ENCODE measurements at regions not wholly inside any gene's neighbourhood (a gene's known extent, or its start where the extent isn't known, plus 50 kb on each side); places are given as distances from the start of the nearest gene placed in this dataset.

DNA sequence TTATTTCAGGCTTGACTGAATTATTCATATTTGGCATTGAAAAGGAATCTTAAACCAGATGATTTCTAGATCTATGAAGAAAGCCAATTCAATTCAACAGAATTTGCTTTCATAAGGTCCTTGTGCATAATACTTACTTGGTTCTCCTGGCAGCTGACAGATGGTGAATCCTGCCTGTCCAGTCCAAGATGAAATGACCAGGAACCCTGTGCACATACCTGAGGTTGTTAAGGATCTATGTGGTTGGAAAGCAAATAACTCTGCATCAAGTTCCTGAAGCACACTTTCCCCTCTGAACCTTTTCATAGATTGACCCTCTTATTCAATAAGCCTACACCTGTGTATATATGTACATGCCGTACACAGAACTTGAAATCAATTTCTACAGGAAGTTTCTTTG lies 562.7 kb downstream of the PPARGC1A start:
- Histone ChIP-seq H3K9me3 (no peaks in the 10 kb centered on the region), H3K4me1 (no peaks in the 10 kb centered on the region), H3K27me3 (no peaks in the 10 kb centered on the region), H3K4me3 (no peak overlapping the region), H3K27ac (no peak overlapping the region), H3K36me3 (no peaks in the 10 kb centered on the region)
- TF ChIP-seq, protein P1, sequence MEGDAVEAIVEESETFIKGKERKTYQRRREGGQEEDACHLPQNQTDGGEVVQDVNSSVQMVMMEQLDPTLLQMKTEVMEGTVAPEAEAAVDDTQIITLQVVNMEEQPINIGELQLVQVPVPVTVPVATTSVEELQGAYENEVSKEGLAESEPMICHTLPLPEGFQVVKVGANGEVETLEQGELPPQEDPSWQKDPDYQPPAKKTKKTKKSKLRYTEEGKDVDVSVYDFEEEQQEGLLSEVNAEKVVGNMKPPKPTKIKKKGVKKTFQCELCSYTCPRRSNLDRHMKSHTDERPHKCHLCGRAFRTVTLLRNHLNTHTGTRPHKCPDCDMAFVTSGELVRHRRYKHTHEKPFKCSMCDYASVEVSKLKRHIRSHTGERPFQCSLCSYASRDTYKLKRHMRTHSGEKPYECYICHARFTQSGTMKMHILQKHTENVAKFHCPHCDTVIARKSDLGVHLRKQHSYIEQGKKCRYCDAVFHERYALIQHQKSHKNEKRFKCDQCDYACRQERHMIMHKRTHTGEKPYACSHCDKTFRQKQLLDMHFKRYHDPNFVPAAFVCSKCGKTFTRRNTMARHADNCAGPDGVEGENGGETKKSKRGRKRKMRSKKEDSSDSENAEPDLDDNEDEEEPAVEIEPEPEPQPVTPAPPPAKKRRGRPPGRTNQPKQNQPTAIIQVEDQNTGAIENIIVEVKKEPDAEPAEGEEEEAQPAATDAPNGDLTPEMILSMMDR (IDR thresholded peaks at IDR 0.05) = no peak
- WGBS, 2 donors = 56 to 78% methylated on average over 1 of the region's 1 CpG
- DNase-seq (no peak), ATAC-seq (no peak), FAIRE-seq (no peak)
- intact Hi-C loops (cut with DNase I) = no loop called here

DNA sequence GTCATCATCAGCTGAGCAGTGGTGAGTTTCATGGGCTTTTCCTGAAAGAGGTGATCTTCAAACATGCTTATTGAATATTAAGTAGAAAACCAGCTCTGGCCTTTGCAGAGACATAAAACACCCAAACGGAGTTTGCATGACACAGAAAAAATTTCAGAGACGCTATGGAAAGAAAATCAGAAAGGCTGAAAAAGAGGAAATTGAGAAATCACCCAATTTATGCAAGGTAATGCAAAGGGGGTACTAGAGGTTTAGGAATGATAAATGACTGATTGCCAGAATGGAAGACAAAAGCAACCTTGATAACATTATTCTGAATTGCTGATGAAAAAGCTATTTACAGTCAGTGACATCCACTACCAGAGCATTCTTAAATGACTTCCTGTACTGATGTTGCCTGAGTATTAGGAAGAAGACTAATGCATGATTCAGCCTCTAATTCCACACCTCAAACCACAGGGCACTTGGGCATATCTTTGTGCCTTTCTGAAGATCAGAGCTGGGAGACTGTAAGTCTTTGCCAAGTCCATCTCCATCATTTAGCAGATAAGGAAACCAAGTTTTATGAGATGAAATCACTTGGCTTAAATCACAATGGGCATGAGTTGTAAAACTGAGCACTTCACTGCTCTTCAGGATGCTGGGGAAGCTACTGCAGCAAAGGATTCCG lies 565.7 kb downstream of the PPARGC1A start:
- Histone ChIP-seq H3K27me3 (no peaks in the 10 kb centered on the region), H3K27ac (no peak overlapping the region), H3K4me3 (no peak overlapping the region), H3K9me3 (no peaks in the 10 kb centered on the region), H3K36me3 (no peaks in the 10 kb centered on the region), H3K4me1 (no peaks in the 10 kb centered on the region)
- TF ChIP-seq, protein P1 (IDR thresholded peaks at IDR 0.05) = no peak
- intact Hi-C loops (cut with DNase I) = no loop called here
- no peak for FAIRE-seq
- no peak for DNase-seq
- no peak for ATAC-seq
- 35 to 55% methylated on average over 3 of the region's 3 CpGs for WGBS, 2 donors

DNA sequence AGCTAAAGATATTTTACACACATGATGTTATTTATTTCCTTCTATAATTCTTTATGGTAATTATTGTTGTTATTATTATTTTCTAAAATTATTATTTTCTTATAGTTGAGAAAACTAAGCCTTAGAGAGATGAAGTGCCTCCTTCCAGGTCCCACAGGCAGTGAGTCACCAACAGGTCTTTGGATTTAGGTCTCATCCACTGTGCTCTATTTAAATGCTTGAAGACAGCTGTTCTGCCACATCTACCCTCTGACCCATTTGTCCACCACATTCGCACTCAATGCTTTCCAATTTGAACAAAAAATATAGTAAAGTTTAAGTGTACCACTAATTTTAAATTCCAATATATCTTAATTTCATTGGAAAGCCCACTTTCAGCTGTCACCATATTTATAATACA lies 566.4 kb downstream of the PPARGC1A start:
- TF ChIP-seq, protein P1 (IDR thresholded peaks at IDR 0.05) = no peak
- 82 to 87% methylated on average over 1 of the region's 1 CpG for WGBS, 2 donors
- Histone ChIP-seq H3K27me3 (no peaks in the 10 kb centered on the region), H3K36me3 (no peaks in the 10 kb centered on the region), H3K9me3 (no peaks in the 10 kb centered on the region), H3K27ac (no peak overlapping the region), H3K4me1 (no peaks in the 10 kb centered on the region), H3K4me3 (no peak overlapping the region)
- DNase-seq (no peak), ATAC-seq (no peak), FAIRE-seq (no peak)
- intact Hi-C loops (cut with DNase I) = no loop called here

DNA sequence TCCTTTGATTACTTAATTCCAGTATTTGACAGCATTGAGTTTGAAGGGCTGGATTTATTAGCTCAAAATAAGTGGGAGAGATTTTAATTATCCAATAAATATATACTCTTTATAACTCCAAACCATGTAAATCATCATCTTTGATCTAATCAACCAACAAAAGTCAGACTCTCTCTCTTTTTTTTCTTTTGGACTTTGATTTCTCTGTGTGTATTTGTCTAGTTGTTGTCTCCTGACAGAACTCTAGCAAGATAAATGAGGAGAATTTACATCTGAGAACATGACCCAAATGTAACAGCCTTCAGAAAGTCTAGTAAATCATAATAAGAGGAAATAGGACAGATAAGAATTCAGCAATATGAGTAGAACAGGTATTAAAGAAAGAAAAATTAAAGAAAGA lies 567.1 kb downstream of the PPARGC1A start:
- DNase-seq (no peak), FAIRE-seq (no peak), ATAC-seq (no peak)
- no peaks in the 10 kb centered on the region for H3K27me3 ChIP-seq
- TF ChIP-seq, protein P1 (IDR thresholded peaks at IDR 0.05) = no peak
- no peaks in the 10 kb centered on the region for H3K36me3 ChIP-seq
- intact Hi-C loops (cut with DNase I) = no loop called here
- H3K4me3 ChIP-seq = no peak overlapping the region
- H3K9me3 ChIP-seq = no peaks in the 10 kb centered on the region
- no peaks in the 10 kb centered on the region for H3K4me1 ChIP-seq
- no peak overlapping the region for H3K27ac ChIP-seq

DNA sequence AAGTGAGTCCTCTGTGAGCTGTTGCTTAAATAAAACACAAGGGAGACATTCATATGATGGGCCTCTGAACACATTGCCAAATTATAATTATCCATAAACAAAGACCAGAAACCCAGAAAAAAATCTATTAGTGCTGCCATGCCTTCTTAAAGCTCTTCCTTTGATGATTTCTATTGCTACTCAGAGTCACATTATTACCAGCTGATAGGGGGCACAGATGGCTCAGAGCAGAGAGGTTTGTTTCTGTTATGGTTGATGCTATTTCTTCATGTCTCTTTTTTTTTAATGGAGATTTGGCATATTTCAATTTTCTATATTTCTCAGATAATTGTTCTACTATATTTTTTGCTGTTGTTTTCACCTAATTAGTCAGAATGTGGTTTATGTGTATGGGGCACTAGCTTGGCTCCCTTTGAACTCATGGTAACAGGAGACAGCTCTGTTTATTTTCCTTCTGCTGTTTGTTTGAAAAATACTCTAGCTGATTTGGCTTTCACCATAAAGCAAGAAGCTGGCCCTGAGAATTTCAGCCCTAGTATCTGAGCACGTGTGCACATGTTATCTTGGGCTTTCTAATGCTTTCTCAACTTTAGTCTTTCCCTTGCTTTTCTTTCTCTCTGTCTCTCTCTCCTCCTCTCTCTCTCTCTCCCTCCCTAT lies 568.8 kb downstream of the PPARGC1A start:
- TF ChIP-seq, protein P1 (IDR thresholded peaks at IDR 0.05) = no peak
- FAIRE-seq = no peak

More for the DNA sequence above, 568.8 kb downstream of the PPARGC1A start:
- Histone ChIP-seq H3K4me3 (no peak overlapping the region), H3K4me1 (no peaks in the 10 kb centered on the region), H3K27me3 (no peaks in the 10 kb centered on the region), H3K27ac (no peak overlapping the region), H3K36me3 (no peaks in the 10 kb centered on the region), H3K9me3 (no peaks in the 10 kb centered on the region)
- WGBS, 2 donors = 26 to 35% methylated on average over 1 of the region's 1 CpG
- ATAC-seq (no peak), DNase-seq (no peak)
- intact Hi-C loops (cut with DNase I) = no loop called here

Measured in pancreas (tissue), 10 donors.